Natural killer cell treated with Interleukin-12 subunit alpha and Interleukin-12 subunit beta and Interleukin-15 and Interleukin-18, amount 100 ng/mL, for 72 hours (primary cell): ENCODE measurements at regions not wholly inside any gene's neighbourhood (a gene's known extent, or its start where the extent isn't known, plus 50 kb on each side); places are given as distances from the start of the nearest gene placed in this dataset.
"Not testable (repeated sequence)": the region's sequence is repeated elsewhere in the genome, so short reads cannot be mapped to it uniquely, and the experiment has no call there.

ENCODE experiments used
- ATAC-seq, 2 donors: fragments of 150-1000 bp; cut with Tn5 transposase in 1 of 2; sonication (Bioruptor Pico), chemical (Tn5 transposase) in 1 of 2; 2 replicates each; pipeline ENCODE4 v1.10.0; 2021
- DNase-seq: peaks from one replicate; pipeline ENCODE4 v3.0.0; 2022; ENCODE audit warnings: low spot score
- H3K27ac Mint-ChIP-seq, 2 donors: 1 replicate in 1 of 2; 2 replicates in 1 of 2; pipeline ENCODE4 v1.8.0; 2022; ENCODE audit warnings: mixed read lengths in 2 of 2, mild to moderate bottlenecking in 1 of 2, moderate library complexity in 1 of 2
- H3K27me3 Mint-ChIP-seq, 2 donors: 1 replicate in 1 of 2; 2 replicates in 1 of 2; pipeline ENCODE4 v1.8.0; 2022; ENCODE audit warnings: mixed read lengths in 2 of 2
- H3K36me3 Mint-ChIP-seq: one replicate; pipeline ENCODE4 v1.8.0; 2022; ENCODE audit warnings: mixed read lengths
- H3K4me1 Mint-ChIP-seq, 2 donors: 1 replicate in 1 of 2; 2 replicates in 1 of 2; pipeline ENCODE4 v1.8.0; 2022; ENCODE audit warnings: low read depth in 2 of 2, mixed read lengths in 2 of 2, mild to moderate bottlenecking in 1 of 2
- H3K4me3 Mint-ChIP-seq: one replicate; pipeline ENCODE4 v1.8.0; 2022; ENCODE audit warnings: mixed read lengths
- H3K9me3 Mint-ChIP-seq: 2 replicates; pipeline ENCODE4 v1.8.0; 2022; ENCODE audit warnings: mixed read lengths

GRCh38 chr14:101276309-101277091, 284.8 kb upstream of the DIO3 start:
- ATAC-seq (no peak), DNase-seq (no peak)
- no peak overlapping the region for H3K4me3 Mint-ChIP-seq
- H3K36me3 Mint-ChIP-seq: no peaks in the 10 kb centered on the region
- H3K27ac Mint-ChIP-seq: no peak overlapping the region
- no peaks in the 10 kb centered on the region for H3K9me3 Mint-ChIP-seq
- H3K4me1 Mint-ChIP-seq: no peaks in the 10 kb centered on the region
- H3K27me3 Mint-ChIP-seq: peaks cover 37 to 56% of the 10 kb centered on the region in 2 donors

GRCh38 chr14:101282418-101282817, 278.9 kb upstream of the DIO3 start:
- Mint-ChIP-seq H3K27me3 (peaks cover 30 to 51% of the 10 kb centered on the region in 2 donors), H3K9me3 (no peaks in the 10 kb centered on the region), H3K4me1 (peaks cover 0 to 3% of the 10 kb centered on the region in 2 donors), H3K36me3 (no peaks in the 10 kb centered on the region), H3K4me3 (no peak overlapping the region), H3K27ac (no peak overlapping the region)
- DNase-seq (no peak), ATAC-seq (no peak)

- no peaks in the 10 kb centered on the region for H3K36me3 Mint-ChIP-seq
- no peak overlapping the region for H3K27ac Mint-ChIP-seq
- H3K9me3 Mint-ChIP-seq: no peaks in the 10 kb centered on the region
- no peak overlapping the region for H3K4me3 Mint-ChIP-seq
- H3K27me3 Mint-ChIP-seq: peaks cover 25 to 36% of the 10 kb centered on the region in 2 donors
- peaks cover 0 to 3% of the 10 kb centered on the region in 2 donors for H3K4me1 Mint-ChIP-seq
- DNase-seq (no peak), ATAC-seq (no peak)
Measured at GRCh38 chr14:101284711-101285110, 276.6 kb upstream of the DIO3 start.

GRCh38 chr14:101286271-101287018, 274.9 kb upstream of the DIO3 start:
- no peak overlapping the region for H3K4me3 Mint-ChIP-seq
- peak in 1 of 2 donors; percentile 25 for ATAC-seq
- H3K36me3 Mint-ChIP-seq: no peaks in the 10 kb centered on the region

GRCh38 chr14:101288436-101289229, 272.7 kb upstream of the DIO3 start:
- H3K27me3 Mint-ChIP-seq: peaks cover 28 to 39% of the 10 kb centered on the region in 2 donors
- H3K36me3 Mint-ChIP-seq: no peaks in the 10 kb centered on the region

More at GRCh38 chr14:101286271-101287018, 274.9 kb upstream of the DIO3 start:
- Mint-ChIP-seq H3K9me3 (no peaks in the 10 kb centered on the region), H3K4me1 (peaks cover 0 to 3% of the 10 kb centered on the region in 2 donors), H3K27ac (no peak overlapping the region), H3K27me3 (peaks cover 25 to 28% of the 10 kb centered on the region in 2 donors)
- DNase-seq: no peak

GRCh38 chr14:101289230-101289690, 272.0 kb upstream of the DIO3 start:
- no peak overlapping the region for H3K27ac Mint-ChIP-seq
- no peak overlapping the region for H3K4me3 Mint-ChIP-seq
- peaks cover 28 to 37% of the 10 kb centered on the region in 2 donors for H3K27me3 Mint-ChIP-seq
- no peaks in the 10 kb centered on the region for H3K36me3 Mint-ChIP-seq
- no peak for ATAC-seq
- peaks cover 0 to 3% of the 10 kb centered on the region in 2 donors for H3K4me1 Mint-ChIP-seq
- H3K9me3 Mint-ChIP-seq: no peaks in the 10 kb centered on the region
- no peak for DNase-seq

More at GRCh38 chr14:101288436-101289229, 272.7 kb upstream of the DIO3 start:
- no peak overlapping the region for H3K27ac Mint-ChIP-seq
- no peak for DNase-seq
- H3K4me1 Mint-ChIP-seq: peaks cover 0 to 3% of the 10 kb centered on the region in 2 donors
- no peak for ATAC-seq
- no peaks in the 10 kb centered on the region for H3K9me3 Mint-ChIP-seq
- no peak overlapping the region for H3K4me3 Mint-ChIP-seq

GRCh38 chr14:101289911-101290310, 271.4 kb upstream of the DIO3 start:
- H3K4me1 Mint-ChIP-seq: peaks cover 0 to 3% of the 10 kb centered on the region in 2 donors
- H3K27me3 Mint-ChIP-seq: peaks cover 24 to 31% of the 10 kb centered on the region in 2 donors
- H3K9me3 Mint-ChIP-seq: no peaks in the 10 kb centered on the region
- no peak overlapping the region for H3K4me3 Mint-ChIP-seq
- DNase-seq: no peak
- no peak overlapping the region for H3K27ac Mint-ChIP-seq
- H3K36me3 Mint-ChIP-seq: no peaks in the 10 kb centered on the region
- no peak for ATAC-seq

- peaks cover 18 to 24% of the 10 kb centered on the region in 2 donors for H3K27me3 Mint-ChIP-seq
Measured at GRCh38 chr14:101290611-101291010, 270.7 kb upstream of the DIO3 start.

GRCh38 chr14:101291390-101291789, 269.9 kb upstream of the DIO3 start:
- no peak for ATAC-seq
- no peak for DNase-seq
- Mint-ChIP-seq H3K27ac (no peak overlapping the region), H3K4me1 (no peaks in the 10 kb centered on the region), H3K4me3 (no peak overlapping the region), H3K27me3 (peaks cover 24 to 30% of the 10 kb centered on the region in 2 donors), H3K9me3 (peaks cover 6% of the 10 kb centered on the region), H3K36me3 (no peaks in the 10 kb centered on the region)

More at GRCh38 chr14:101290611-101291010, 270.7 kb upstream of the DIO3 start:
- Mint-ChIP-seq H3K4me3 (no peak overlapping the region), H3K9me3 (no peaks in the 10 kb centered on the region), H3K4me1 (no peaks in the 10 kb centered on the region), H3K27ac (no peak overlapping the region), H3K36me3 (no peaks in the 10 kb centered on the region)
- no peak for ATAC-seq
- DNase-seq: no peak

GRCh38 chr14:101292448-101292847, 268.8 kb upstream of the DIO3 start:
- H3K36me3 Mint-ChIP-seq: peaks cover 5% of the 10 kb centered on the region
- peaks cover 25 to 41% of the 10 kb centered on the region in 2 donors for H3K27me3 Mint-ChIP-seq
- DNase-seq: no peak
- H3K4me3 Mint-ChIP-seq: no peak overlapping the region
- H3K4me1 Mint-ChIP-seq: no peaks in the 10 kb centered on the region
- peaks cover 11% of the 10 kb centered on the region for H3K9me3 Mint-ChIP-seq
- H3K27ac Mint-ChIP-seq: no peak overlapping the region
- ATAC-seq: no peak

GRCh38 chr14:101293605-101294004, 267.7 kb upstream of the DIO3 start:
- H3K4me1 Mint-ChIP-seq: no peaks in the 10 kb centered on the region
- H3K9me3 Mint-ChIP-seq: peaks cover 11% of the 10 kb centered on the region
- H3K36me3 Mint-ChIP-seq: peaks cover 5% of the 10 kb centered on the region
- H3K27ac Mint-ChIP-seq: no peak overlapping the region
- DNase-seq (no peak), ATAC-seq (no peak)
- peaks cover 25 to 46% of the 10 kb centered on the region in 2 donors for H3K27me3 Mint-ChIP-seq
- H3K4me3 Mint-ChIP-seq: no peak overlapping the region

- H3K27me3 Mint-ChIP-seq: peaks cover 22 to 46% of the 10 kb centered on the region in 2 donors
- H3K27ac Mint-ChIP-seq: no peak overlapping the region
- no peak for ATAC-seq
- H3K4me3 Mint-ChIP-seq: no peak overlapping the region
- H3K9me3 Mint-ChIP-seq: peaks cover 11% of the 10 kb centered on the region
- no peak for DNase-seq
- no peaks in the 10 kb centered on the region for H3K4me1 Mint-ChIP-seq
- H3K36me3 Mint-ChIP-seq: peaks cover 5% of the 10 kb centered on the region
Measured at GRCh38 chr14:101294136-101294535, 267.2 kb upstream of the DIO3 start.

GRCh38 chr14:101299781-101300180, 261.5 kb upstream of the DIO3 start:
- ATAC-seq, H3K27ac Mint-ChIP-seq, H3K4me1 Mint-ChIP-seq, H3K4me3 Mint-ChIP-seq, H3K36me3 Mint-ChIP-seq, DNase-seq: not testable (repeated sequence)
- Mint-ChIP-seq H3K9me3 (peaks cover 11% of the 10 kb centered on the region), H3K27me3 (peaks cover 32 to 62% of the 10 kb centered on the region in 2 donors)
